SW 1271 (cell line): ENCODE measurements at regions not wholly inside any gene's neighbourhood (a gene's known extent, or its start where the extent isn't known, plus 50 kb on each side); places are given as distances from the start of the nearest gene placed in this dataset.
A peak's percentile ranks its signal among the peaks of the same experiment; 100 is the strongest.
"Not testable (repeated sequence)": the region's sequence is repeated elsewhere in the genome, so short reads cannot be mapped to it uniquely, and the experiment has no call there.

ENCODE experiments used
- DNase-seq, 2 experiments: peaks; one replicate each; lab custom pipeline; 2025; lab: John Stamatoyannopoulos, UW

DNA sequence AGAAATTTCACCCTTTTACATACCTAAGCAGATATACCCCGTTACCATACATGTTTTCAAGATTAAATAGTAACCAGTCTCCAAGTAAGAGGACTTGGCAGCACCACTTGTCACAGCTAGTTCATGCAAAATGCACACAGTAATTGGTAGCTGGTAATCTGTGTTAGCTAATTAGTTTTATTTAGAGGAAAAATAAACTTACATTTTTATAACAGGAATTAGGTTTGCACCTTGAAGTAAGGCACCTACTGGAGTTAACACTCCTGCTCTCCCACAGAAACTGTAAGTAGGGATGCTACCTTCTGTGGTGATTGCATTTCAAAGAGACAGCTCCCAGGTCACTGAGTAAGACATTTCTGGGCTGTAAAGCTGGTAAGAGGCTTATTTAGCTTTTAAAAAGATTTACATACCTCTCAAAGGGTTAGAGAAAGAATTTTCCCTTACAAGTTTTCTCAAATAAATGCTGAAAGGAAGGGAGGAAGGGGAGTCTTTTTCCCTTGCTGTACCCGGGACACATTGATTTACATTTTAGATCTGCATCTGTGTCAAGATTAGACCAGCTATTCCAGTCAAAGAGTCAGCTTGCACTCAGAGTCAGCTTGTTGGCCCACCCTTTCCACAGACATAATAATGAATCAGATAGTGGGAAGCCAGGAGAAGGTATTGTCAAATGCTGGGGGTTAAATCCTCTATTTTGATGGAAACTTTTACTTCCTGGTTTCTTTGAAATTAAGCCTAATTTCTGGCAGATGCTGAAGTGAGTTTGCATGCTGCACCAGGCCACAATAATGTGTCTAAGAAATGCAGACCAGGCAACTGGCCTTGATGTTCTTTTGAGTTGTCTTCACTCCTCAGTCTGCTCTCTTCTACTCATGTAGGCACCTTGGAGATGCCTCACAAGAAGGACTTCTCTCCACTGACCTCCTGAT lies 77.6 kb upstream of the CHD2 start:
- no peak for DNase-seq

DNA sequence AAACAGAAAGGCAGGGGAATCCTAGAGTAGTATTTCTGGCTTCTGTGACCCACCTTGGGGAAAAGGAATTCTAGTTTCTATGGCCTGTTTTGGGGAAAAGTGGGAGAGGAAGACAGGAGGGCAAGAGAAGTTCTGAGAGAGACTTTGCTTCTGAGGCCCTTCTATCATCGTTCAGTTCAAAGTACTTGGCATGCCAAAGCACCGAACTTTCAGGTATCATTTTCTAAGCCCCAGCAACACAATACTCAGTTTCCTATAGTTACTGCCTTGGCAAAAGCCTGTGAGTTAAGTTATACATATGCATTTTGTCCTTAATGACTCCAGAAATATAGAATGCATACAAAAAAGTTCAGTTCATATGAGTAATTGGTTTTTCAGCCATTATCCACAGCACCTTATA lies 74.1 kb upstream of the CHD2 start:
- DNase-seq: no peak

DNA sequence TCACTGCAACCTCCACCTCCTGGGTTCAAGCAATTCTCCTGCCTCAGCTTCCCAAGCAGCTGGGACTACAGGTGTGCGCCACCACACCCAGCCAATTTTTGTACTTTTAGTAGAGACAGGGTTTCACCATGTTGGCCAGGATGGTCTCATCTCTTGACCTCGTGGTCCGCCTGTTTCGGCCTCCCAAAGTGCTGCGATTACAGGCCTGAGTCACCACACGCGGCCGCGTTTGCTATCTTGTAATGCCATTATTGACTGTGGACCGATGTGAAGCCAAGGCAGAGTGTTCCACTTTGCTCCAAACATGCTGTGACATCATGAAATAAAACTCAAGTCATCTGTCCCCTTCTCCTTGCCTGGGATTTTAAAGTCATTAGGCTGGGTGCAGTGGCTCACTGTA lies 72.1 kb upstream of the CHD2 start:
- DNase-seq: not testable (repeated sequence)

DNA sequence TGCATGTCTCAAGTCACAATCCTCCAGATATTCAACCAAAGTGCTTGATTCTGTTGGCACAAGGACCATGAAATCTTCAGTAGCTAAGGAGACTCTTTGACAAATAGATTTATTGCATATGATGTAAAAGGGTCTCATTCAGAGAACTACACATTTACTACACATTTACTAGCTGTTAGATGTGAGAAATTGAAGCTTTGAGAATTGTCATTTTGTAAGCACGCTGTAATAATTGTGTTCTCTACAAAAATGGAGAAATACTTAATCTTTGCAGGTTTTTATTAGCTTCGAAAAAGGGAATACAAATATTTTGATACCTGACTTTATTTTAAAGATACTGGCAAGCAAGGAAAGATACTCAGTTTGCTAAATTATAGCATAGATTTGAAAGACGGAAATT lies 70.2 kb upstream of the CHD2 start:
- no peak for DNase-seq

DNA sequence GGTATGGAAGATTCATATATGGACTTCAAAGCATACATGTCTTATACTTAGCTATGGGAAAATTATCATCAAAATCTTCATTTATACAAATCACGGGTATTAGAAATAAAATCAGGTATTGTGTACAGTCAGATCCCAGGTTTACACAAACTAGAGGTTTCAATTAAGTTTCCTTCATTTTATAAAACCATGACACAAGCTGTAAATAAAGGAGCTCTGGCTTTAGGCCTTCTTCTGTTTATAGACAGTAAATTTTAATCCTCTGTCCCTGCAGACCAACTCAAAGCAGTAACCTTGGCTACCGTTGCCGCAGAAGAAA lies 68.8 kb upstream of the CHD2 start:
- DNase-seq: no peak

DNA sequence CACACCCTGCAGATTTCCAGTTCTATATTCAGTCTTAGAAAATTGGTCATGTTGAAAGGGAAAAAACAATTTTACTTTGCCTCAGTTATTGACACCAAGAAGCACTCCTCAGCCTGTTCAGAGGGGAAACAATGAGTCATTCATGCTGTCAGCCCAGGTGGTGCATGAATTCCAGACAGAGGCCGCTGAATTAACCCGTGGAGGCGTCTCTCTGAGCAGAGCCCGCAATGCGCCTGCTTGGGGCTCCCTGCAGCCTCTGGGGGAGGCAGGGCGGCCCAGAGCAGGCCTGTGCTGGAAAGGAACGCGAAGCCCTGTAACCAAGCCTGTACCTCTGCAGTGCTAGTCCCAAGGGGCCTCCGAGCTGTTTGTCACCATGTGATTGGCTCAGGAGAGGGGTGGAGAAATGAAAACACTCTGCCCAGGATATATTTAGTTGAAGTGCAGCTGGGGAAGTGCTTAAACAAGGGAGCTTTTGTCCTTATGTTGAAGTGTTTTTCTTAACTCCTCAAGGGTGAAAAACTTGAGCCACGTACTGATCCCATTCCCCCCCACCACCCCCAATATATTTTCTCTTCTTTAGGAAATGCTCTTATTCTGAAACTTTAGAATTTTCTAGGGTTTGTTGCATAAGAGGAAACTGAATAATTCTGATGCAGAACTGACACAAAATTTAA lies 68.3 kb upstream of the CHD2 start:
- DNase-seq: peak; percentile 88 to 92

DNA sequence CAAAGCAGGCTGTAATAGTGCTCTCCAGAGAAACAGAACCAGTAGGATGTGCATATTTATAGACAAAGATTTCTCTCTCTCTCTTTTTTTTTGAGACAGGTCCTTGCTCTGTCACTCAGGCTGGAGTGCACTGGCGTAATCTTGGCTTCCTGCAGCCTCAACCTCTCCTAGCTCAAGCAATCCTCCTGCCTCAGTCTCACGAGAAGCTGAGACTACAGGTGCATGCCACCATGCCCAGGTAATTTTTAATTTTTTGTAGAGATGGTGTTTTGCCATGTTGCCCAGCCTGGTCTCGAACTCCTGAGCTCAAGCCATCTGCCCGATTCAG lies 67.1 kb upstream of the CHD2 start:
- no peak for DNase-seq

DNA sequence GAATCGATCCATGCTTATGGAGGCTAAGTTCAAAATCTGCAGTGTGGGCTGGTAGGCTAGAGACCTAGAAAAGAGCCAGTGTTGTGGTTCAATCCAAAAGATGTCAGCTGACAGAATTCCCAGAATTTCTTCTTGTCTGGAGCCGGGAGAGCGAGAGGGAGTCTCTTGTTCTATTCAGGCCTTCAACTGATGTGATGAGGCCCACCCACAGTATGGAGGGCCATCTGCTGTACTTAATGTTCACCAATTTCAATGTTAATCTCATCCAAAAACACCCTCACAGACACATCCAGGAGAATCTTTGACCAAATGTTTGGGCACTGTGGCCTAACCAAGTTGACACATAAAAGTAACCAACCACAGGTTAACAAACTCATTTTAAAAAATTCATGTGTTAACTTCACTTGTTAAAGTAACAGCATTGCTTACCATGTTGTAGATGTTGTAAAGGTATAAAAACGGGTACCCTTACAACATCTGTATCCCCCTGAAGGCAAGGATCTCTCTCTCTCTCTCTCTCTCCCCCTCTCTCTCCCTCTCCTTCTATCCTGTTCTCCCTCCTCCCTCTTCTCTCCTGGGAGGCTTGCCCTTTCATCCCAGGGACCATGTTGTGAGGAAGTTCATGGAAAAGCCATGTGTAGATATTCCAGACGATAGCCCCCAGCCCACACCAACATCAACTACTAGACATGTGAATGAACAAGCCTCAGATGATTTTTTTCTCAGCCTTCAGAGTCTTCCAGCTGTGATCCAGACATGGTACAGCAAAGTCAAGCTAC lies 66.4 kb upstream of the CHD2 start:
- DNase-seq: no peak

DNA sequence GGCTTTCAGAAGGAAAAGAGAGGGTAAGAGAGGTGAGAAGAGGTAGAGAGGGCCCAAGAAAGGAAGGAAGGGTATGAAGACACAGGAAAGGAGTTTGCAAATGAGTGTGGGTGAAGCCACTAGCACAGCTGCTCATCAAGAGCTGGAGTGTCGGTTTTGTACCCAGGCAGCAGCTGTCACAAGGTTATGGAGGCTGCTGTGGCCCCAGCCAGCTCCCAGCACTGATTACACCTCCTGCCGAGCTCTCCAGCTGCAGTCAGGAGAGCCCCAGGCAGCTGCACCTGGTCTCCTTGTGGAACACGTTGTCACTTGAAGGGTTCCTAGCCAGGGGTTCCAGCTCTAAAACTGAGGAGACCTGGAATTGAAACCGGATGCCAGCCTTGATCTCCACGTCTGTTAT lies 60.4 kb upstream of the CHD2 start:
- no peak for DNase-seq

DNA sequence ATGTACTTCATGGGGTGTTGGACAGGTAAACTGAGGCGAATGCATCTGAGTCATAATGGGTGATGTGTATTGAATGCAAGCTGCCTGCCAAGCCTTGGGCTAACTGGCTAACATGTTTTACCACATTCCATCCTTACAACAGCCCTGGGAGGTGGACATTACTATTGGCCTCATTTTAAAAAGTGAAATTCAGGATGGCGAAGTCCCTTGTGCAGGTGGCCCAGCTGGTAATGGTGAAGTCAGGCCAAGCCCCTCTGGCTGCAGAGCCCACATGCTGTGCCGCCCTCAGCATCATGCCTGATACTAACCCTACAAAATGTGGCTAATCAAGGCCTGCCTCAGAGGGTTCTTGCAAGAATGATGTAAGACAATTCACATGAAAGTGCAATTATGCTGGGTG lies 60.0 kb upstream of the CHD2 start:
- DNase-seq: no peak

DNA sequence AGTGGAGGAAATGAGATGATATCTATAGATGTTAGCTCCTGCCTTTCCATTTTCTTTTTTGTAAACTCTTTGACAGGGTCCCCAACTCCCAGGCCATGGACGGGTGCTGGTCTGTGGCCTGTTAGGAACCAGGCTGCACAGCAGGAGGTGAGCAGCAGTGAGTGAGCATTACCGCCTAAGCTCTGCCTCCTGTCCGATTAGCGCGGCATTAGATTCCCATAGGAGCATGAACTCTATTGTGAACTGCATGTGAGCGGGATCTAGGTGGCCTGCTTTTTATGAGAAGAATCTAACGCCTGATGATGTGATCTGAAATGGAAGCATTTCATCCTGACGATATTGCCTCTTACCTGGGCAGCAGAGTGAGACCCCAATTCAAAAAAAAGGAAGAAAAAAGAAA lies 56.8 kb upstream of the CHD2 start:
- DNase-seq: no peak

DNA sequence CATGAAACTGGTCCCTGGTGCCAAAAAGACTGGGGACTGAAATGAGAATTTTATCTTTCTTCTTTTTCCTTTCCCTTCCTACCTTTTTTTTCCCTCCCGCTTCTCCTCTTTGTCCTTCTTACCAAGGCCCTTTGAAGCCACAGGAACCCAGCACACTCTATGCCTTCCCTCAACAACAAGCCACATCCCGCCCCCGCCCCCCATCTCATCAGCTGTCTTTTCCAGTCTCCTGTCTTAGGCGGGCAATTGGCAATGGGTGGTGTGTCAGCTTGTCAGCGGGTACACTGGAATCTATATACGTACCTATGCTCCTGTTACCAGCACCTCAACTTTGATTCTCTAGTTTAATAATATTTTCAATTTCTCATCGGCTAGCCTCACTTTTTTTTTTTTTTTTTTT lies 56.3 kb upstream of the CHD2 start:
- no peak for DNase-seq

DNA sequence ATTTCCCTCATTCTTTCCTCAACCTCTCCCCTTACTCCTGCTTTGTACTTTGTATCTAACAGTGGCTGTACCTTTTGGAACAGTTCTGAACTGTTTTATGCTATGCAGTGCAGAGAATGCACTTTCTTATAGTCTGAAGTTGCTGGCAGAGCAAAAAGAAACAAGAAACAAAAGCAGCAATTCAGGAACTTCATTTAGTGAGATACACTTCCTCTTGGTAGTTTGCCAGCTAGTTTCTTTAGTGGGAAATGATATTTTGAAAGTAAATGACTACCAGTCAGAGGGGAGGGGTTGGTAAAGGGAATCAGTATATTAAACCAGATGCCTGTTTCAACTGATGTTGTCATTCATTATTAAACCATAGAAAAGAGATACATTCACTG lies 55.0 kb upstream of the CHD2 start:
- no peak for DNase-seq

DNA sequence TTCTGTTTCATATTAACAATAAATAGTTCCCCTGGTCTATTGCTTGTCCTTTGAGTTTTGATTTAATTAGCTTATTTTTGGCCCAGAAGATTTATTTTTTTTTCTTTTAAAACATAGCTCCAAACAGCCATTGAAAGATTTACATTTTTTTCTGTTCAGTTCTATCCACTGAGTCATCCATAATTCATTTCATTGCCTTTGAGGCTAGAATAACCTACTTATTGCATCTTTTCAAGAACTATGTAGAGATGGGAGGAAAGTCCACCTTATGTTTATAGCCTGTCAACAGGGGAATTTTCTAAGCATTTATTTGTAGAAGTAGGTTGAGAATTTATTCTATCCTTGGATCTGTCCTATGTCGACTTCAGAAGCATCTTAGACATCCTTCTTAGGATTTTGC lies 53.4 kb upstream of the CHD2 start:
- no peak for DNase-seq

DNA sequence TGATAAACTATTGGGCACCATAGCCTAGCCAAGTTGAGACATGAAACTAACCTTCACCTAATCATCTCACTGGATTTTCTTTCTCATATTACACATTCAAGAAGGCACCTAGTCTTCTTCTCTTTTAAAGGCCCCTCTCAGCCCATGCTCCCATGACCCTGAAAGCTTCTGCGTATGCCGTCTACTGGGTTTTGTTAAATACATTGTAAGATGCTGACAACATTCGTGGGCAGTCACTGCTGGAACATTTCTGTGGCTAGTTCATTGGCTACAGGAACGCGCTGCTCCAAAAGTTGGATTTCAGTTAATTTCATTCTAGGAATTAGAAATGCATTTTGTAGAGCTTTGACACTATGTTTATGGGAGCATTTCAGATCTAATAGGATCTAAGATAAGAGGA lies 52.3 kb upstream of the CHD2 start:
- no peak for DNase-seq

DNA sequence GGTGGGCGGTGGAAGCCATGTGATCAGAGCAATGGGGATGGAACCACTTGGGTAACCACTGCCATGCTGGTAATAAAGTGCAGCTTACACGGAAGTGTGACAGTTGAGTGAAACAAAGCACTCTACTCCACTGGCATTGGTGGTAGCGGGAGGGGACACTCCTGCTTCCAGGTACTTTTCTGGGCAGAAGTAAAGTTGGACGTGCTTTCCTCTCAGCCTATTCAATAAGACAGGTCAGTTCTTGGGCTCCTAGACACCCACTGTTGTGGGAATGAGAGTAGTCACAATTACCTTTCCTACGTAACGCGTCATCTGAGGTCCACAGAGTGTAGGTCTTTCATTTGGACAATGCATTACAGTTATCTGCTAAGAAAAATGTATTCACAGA lies 51.7 kb upstream of the CHD2 start:
- no peak for DNase-seq

DNA sequence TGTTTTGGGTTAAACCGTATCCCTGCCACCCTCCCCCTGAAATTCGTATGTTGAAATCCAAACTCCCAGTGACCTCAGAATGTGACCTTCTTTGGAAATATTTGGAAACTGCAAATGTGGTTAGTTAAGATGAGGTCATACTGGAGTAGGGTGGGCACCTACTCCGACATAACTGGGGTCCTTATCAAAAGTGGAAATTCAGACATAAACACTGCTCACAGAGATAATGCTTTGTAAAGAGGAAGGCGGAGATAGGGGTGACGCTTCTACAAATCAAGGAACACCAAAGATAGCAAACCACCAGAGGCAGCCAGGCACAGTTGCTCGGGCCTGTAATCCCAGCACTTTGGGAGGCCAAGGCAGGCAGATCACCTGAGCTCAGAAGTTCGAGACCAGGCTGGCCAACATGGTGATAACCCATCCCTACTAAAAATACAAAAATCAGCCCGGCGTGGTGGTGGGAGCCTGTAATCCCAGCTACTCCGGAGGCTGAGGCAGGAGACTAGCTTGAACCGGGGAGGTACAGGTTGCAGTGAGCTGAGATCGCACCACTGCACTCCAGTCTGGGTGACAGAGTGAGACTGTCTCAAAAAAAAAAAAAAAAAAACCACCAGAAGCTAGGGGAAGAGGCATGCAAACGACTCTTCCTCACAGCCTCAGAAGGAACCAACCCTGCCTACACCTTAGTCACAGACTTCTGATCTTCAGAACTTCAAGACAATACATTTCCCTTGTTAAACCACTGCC lies 51.1 kb upstream of the CHD2 start:
- no peak for DNase-seq

DNA sequence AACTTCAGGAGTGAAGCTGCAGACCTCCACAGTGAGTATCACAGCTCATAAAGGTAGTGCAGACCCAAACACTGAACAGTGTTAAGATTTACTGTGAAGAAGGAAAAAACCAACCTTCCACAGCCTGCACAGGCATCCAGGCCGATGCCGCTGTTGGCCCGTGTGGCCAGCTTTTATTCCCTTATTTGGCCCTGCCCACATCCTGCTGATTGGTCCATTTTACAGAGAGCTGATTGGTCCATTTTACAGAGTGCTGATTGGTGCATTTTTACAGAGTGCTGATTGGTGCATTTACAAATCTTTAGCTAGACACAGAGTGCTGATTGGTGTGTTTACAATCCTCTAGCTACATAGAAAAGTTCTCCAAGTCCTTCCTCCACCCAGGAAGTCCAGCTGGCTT lies 49.9 kb upstream of the CHD2 start:
- not testable (repeated sequence) for DNase-seq
